AG04450 (cell line): ENCODE measurements at regions not wholly inside any gene's neighbourhood (a gene's known extent, or its start where the extent isn't known, plus 50 kb on each side); places are given as distances from the start of the nearest gene placed in this dataset.

Source experiments
- CTCF ChIA-PET: fragments of 300-600, 350-600 bp; formaldehyde crosslinking; extraction: SDS; loops from one replicate; lab custom pipeline; 2022; ENCODE audit warnings: antibody characterized with exemption, inconsistent platforms; lab: Charles Lee
- POLR2A ChIA-PET: fragments of 350-600 bp; formaldehyde crosslinking; extraction: SDS; loops from one replicate; lab custom pipeline; 2021; ENCODE audit warnings: antibody characterized with exemption, inconsistent platforms; lab: Yijun Ruan, JAX
- DNase-seq: peaks from one replicate; pipeline ENCODE4 v3.0.0-alpha.2; 2011; ENCODE audit warnings: low read depth, low spot score
- H3K27ac ChIP-seq: one replicate; pipeline ENCODE4 v1.5.1; 2012; ENCODE audit warnings: low read depth, low read length, control low read depth
- H3K27me3 ChIP-seq: one replicate; pipeline ENCODE4 v1.6.0; 2012; ENCODE audit warnings: low read length; ENCODE audit not compliant: control insufficient read depth, insufficient read depth
- H3K4me3 ChIP-seq: 2 replicates; pipeline ENCODE4 v1.5.1; 2011; ENCODE audit warnings: mild to moderate bottlenecking, low read depth, low read length, control low read depth
- H3K9me3 ChIP-seq: 2 replicates; pipeline ENCODE4 v1.5.1; 2012; ENCODE audit warnings: low read length; ENCODE audit not compliant: control insufficient read depth, insufficient read depth
- CTCF ChIP-seq: IDR thresholded peaks from 2 replicates; pipeline ENCODE4 v1.5.1; 2011; ENCODE audit warnings: low read depth, low read length, control low read depth, inconsistent platforms

- no peaks in the 10 kb centered on the region for H3K9me3 ChIP-seq
- DNase-seq = no peak
- H3K4me3 ChIP-seq = no peak overlapping the region
- ChIA-PET CTCF (no interaction called here), POLR2A (no interaction called here)
- no peaks in the 10 kb centered on the region for H3K27me3 ChIP-seq
- no peak for TF ChIP-seq CTCF
- H3K27ac ChIP-seq = no peak overlapping the region
These were observed 356.1 kb downstream of the SLITRK2 start for GRCh38 chrX:146173742-146174141.

DNA sequence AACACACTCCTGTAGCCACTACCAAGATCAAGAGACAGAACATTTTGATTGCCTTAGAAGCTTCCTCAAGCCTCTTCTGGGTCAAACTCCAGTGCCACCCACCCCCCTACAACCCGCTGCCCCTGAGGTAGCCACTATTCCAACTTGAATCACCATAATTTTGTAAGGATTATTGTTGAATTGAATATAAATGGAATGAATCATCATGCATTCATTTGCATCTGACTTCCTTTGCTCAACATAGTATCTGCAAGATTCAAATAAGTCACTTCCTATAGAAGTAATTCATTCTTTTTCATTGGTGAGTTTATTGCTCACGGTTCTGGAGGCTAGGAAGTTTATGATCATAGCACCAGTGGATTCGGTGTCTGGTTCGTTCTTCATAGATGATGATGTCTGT lies 364.2 kb downstream of the SLITRK2 start:
- H3K4me3 ChIP-seq = no peak overlapping the region
- no peak for DNase-seq
- TF ChIP-seq CTCF = no peak
- H3K27me3 ChIP-seq = no peaks in the 10 kb centered on the region
- ChIA-PET POLR2A (no interaction called here), CTCF (no interaction called here)
- H3K9me3 ChIP-seq = no peaks in the 10 kb centered on the region
- H3K27ac ChIP-seq = no peak overlapping the region

DNA sequence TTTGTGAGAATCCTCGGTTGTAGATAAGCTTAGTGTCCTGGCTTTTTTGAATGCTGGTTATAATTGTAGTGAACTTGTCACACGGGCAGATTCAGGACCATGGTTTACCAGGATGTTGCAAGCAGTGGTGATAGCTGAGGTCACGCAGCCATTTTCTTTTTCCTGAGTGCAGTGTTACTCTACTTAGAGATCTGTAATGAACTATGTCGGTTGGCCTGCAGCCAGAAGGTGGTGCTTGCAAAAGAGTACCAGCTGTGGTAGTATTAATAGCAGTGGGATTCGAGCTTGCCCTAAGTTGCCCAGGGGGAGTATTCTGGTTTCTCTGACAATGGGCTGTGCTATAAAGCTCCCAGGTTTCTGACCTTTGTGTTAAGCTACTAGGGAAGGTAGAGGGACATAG lies 368.9 kb downstream of the SLITRK2 start:
- H3K27ac ChIP-seq = no peak overlapping the region
- no peaks in the 10 kb centered on the region for H3K27me3 ChIP-seq
- no peak overlapping the region for H3K4me3 ChIP-seq
- no peak for DNase-seq
- ChIA-PET POLR2A (no interaction called here), CTCF (no interaction called here)
- no peaks in the 10 kb centered on the region; the same call in 1 of the 2 replicates for H3K9me3 ChIP-seq
- TF ChIP-seq CTCF = no peak

GRCh38 chrX:146189371-146189770 lies 371.7 kb downstream of the SLITRK2 start:
- Histone ChIP-seq H3K4me3 (no peak overlapping the region), H3K27ac (no peak overlapping the region), H3K27me3 (no peaks in the 10 kb centered on the region), H3K9me3 (no peaks in the 10 kb centered on the region; the same call in 1 of the 2 replicates)
- ChIA-PET CTCF (no interaction called here), POLR2A (no interaction called here)
- TF ChIP-seq CTCF = no peak
- no peak for DNase-seq

GRCh38 chrX:146208821-146209220 lies 391.2 kb downstream of the SLITRK2 start:
- ChIA-PET CTCF (no interaction called here), POLR2A (no interaction called here)
- H3K9me3 ChIP-seq = peaks cover 3% of the 10 kb centered on the region; the same call in 1 of the 2 replicates
- no peak overlapping the region for H3K27ac ChIP-seq
- no peak for TF ChIP-seq CTCF
- no peak for DNase-seq
- no peak overlapping the region for H3K4me3 ChIP-seq
- H3K27me3 ChIP-seq = no peaks in the 10 kb centered on the region
